Activated CD4-positive, alpha-beta memory T cell treated with anti-CD3 and anti-CD28 coated beads, Interleukin-2, amount 10 ng/mL, durations not matched to agents 7 days and 5 days (primary cell): ENCODE measurements at regions not wholly inside any gene's neighbourhood (a gene's known extent, or its start where the extent isn't known, plus 50 kb on each side); places are given as distances from the start of the nearest gene placed in this dataset.

Source experiments
- CTCF ChIA-PET: fragments of 350-600 bp; sonication (Branson Sonifier 250); formaldehyde crosslinking; loops from one replicate; lab custom pipeline; 2021; ENCODE audit warnings: antibody characterized with exemption, inconsistent platforms; lab: Charles Lee
- POLR2A ChIA-PET: fragments of 350-600 bp; sonication (Branson Sonifier 250); formaldehyde crosslinking; loops from one replicate; lab custom pipeline; 2021; ENCODE audit warnings: antibody characterized with exemption; lab: Charles Lee
- DNase-seq: peaks from one replicate; pipeline ENCODE4 v3.0.0-alpha.2; 2020
- H3K27ac Mint-ChIP-seq: one replicate; pipeline ENCODE4 v1.8.0; 2021; ENCODE audit warnings: mild to moderate bottlenecking, mixed read lengths
- H3K27me3 Mint-ChIP-seq: one replicate; pipeline ENCODE4 v1.8.0; 2021; ENCODE audit warnings: mixed read lengths
- H3K36me3 Mint-ChIP-seq: one replicate; pipeline ENCODE4 v1.8.0; 2021; ENCODE audit warnings: low read depth, mixed read lengths
- H3K4me1 Mint-ChIP-seq: one replicate; pipeline ENCODE4 v1.8.0; 2021; ENCODE audit warnings: mixed read lengths
- H3K4me3 Mint-ChIP-seq: one replicate; pipeline ENCODE4 v1.8.0; 2021; ENCODE audit warnings: mild to moderate bottlenecking, mixed read lengths
- H3K9me3 Mint-ChIP-seq: one replicate; pipeline ENCODE4 v1.8.0; 2021; ENCODE audit warnings: mixed read lengths

DNA sequence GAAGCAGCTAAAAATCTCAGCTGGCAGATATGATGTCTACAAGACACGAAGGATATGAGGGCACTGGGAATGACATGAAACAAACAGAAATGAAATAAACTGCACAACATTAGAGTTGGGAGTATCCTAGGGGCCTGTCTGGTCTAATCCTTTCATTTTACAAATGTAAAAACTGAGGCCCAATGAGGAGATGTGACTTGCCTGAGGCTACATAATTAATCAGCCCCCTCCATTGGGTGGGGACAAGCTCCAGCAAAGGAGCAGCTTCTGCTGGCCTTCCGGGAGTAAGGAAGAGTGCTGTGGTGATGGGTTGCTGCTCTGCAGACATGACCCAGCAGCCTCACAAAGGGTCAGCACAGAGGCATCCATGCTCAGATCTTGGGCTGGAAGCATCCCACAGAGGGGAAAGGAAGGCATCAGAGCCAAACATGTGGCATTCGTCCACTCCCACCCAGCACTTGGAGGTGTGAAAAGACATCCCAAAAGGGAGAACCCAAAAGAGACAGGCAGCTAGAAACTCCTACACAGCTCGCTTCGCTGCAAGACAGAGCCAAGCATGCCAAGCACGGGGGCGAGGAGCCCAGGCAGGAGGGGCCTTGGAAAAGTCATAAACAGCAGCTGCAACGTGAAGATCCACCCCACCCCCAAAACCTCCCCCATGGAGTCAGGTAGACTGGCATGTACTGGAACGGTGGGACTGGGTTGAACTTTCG is 183.7 kb downstream of the UNC5CL start:
- no peaks in the 10 kb centered on the region for H3K36me3 Mint-ChIP-seq
- no peaks in the 10 kb centered on the region for H3K9me3 Mint-ChIP-seq
- no peak overlapping the region for H3K27ac Mint-ChIP-seq
- no peak for DNase-seq
- POLR2A ChIA-PET = no interaction called here
- peaks cover 4% of the 10 kb centered on the region for H3K4me1 Mint-ChIP-seq
- peaks cover 8% of the 10 kb centered on the region for H3K27me3 Mint-ChIP-seq
- no peak overlapping the region for H3K4me3 Mint-ChIP-seq
- CTCF ChIA-PET = interaction anchor here (0.6 to 1.1 kb wide), 2 partner anchors 9 to 17 kb away, joined by 3 read pairs; no protein-coding TSS in a partner anchor

DNA sequence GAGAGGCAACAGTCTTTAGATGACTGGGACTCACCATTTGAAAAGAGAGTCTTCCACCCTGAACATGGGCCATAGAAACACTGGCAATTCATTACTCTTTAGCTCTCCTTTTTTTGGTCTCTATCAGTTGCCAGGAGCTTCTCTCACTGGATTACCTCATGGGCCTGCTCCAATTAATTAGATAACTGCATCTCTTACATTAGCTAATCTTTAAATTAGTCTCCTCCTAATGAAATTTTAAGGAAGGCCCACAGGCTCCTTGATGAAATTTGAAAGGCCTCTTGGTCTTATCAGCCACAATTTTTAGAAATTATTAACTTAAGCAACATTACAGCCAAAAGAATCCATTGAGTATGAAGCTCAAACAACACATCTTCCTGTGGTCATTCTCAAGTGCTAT is 184.4 kb downstream of the UNC5CL start:
- Mint-ChIP-seq H3K9me3 (no peaks in the 10 kb centered on the region), H3K36me3 (no peaks in the 10 kb centered on the region), H3K27me3 (peaks cover 8% of the 10 kb centered on the region), H3K4me3 (no peak overlapping the region), H3K27ac (no peak overlapping the region), H3K4me1 (peaks cover 4% of the 10 kb centered on the region)
- ChIA-PET POLR2A (no interaction called here), CTCF (no interaction called here)
- no peak for DNase-seq

GRCh38 chr6:40852779-40853373 is 186.1 kb downstream of the UNC5CL start:
- Mint-ChIP-seq H3K27ac (no peak overlapping the region), H3K27me3 (peaks cover 2% of the 10 kb centered on the region), H3K4me3 (no peak overlapping the region), H3K36me3 (no peaks in the 10 kb centered on the region), H3K9me3 (no peaks in the 10 kb centered on the region), H3K4me1 (peaks cover 4% of the 10 kb centered on the region)
- ChIA-PET POLR2A (no interaction called here), CTCF (interaction anchor here (0.8 kb wide), 1 partner anchor 30 kb away, joined by 3 read pairs; no protein-coding TSS in a partner anchor)
- no peak for DNase-seq

- ChIA-PET CTCF (no interaction called here), POLR2A (no interaction called here)
- peaks cover 4% of the 10 kb centered on the region for H3K4me1 Mint-ChIP-seq
These were observed 189.5 kb downstream of the UNC5CL start for GRCh38 chr6:40849546-40849945.

DNA sequence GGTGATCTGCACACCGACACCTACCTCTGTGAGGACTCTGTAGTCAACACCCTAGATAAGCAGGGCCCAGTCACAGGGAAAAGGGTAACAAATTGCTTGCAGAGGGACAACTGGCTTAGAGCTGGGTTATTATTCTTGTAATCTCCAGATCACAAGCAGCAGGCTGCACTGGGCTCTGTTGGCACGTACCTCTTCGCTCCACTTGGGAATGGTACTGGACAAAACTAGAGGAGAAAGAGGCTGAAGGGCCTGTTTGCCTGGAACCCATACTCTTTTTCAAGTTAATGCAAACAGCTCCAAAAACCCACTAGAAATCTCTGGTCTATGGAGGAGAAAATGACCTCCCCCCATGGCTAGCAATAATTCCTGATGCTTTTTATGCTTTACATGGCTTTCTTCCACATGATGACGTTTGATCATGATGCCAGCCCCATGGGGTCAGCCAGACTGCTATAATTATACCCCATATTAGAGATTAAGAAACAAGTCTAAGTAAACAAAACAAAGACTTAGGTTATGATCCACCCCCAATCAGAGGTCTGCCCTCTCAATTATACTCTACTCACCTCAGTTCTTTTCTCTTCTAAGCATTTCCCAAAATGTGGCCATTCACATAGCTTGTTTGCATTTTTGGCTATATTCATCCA is 190.0 kb downstream of the UNC5CL start:
- Mint-ChIP-seq H3K27me3 (peaks cover 16% of the 10 kb centered on the region), H3K4me1 (peaks cover 4% of the 10 kb centered on the region), H3K9me3 (no peaks in the 10 kb centered on the region), H3K27ac (no peak overlapping the region), H3K36me3 (no peaks in the 10 kb centered on the region), H3K4me3 (no peak overlapping the region)
- DNase-seq = no peak
- ChIA-PET CTCF (no interaction called here), POLR2A (no interaction called here)

More at GRCh38 chr6:40849546-40849945, 189.5 kb downstream of the UNC5CL start:
- H3K27ac Mint-ChIP-seq = no peak overlapping the region
- no peaks in the 10 kb centered on the region for H3K36me3 Mint-ChIP-seq
- H3K4me3 Mint-ChIP-seq = no peak overlapping the region
- H3K9me3 Mint-ChIP-seq = no peaks in the 10 kb centered on the region
- DNase-seq = no peak
- peaks cover 10% of the 10 kb centered on the region for H3K27me3 Mint-ChIP-seq

GRCh38 chr6:40848038-40848437 is 191.0 kb downstream of the UNC5CL start:
- H3K36me3 Mint-ChIP-seq = no peaks in the 10 kb centered on the region
- H3K9me3 Mint-ChIP-seq = no peaks in the 10 kb centered on the region
- peaks cover 4% of the 10 kb centered on the region for H3K4me1 Mint-ChIP-seq
- no peak for DNase-seq
- CTCF ChIA-PET = no interaction called here
- POLR2A ChIA-PET = no interaction called here
- H3K27me3 Mint-ChIP-seq = peaks cover 24% of the 10 kb centered on the region
- H3K27ac Mint-ChIP-seq = no peak overlapping the region
- H3K4me3 Mint-ChIP-seq = no peak overlapping the region

- peak; percentile 25 for DNase-seq
- ChIA-PET CTCF (interaction anchor here (1.1 to 1.3 kb wide), 3 partner anchors 10 to 302 kb away, joined by 3 read pairs; no protein-coding TSS in a partner anchor), POLR2A (no interaction called here)
- H3K36me3 Mint-ChIP-seq = no peaks in the 10 kb centered on the region
- peaks cover 39% of the 10 kb centered on the region for H3K27me3 Mint-ChIP-seq
- no peak overlapping the region for H3K4me3 Mint-ChIP-seq
- H3K4me1 Mint-ChIP-seq = no peaks in the 10 kb centered on the region
- H3K9me3 Mint-ChIP-seq = no peaks in the 10 kb centered on the region
- no peak overlapping the region for H3K27ac Mint-ChIP-seq
These were observed 193.5 kb downstream of the UNC5CL start for GRCh38 chr6:40845553-40845952.

DNA sequence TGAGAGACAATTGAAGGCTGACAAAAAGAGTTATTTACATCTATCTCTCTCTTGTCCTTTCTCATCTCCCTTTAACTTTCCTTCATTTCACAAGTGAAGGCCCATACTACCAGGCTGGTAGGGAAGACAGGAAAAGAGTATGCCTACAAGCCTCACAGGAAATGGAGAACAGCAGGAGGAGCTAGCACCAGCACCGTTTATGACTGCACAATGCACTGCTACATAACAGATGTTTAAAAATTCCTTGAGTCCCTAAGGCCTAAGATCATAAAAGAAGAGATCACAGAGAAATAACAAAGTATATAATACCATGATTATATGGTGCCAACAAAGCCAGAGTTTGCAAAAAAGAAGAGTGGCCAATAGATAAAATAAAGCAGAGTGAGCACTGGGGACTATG is 194.8 kb downstream of the UNC5CL start:
- Mint-ChIP-seq H3K27me3 (peaks cover 45% of the 10 kb centered on the region), H3K27ac (no peak overlapping the region), H3K36me3 (no peaks in the 10 kb centered on the region), H3K9me3 (no peaks in the 10 kb centered on the region), H3K4me1 (no peaks in the 10 kb centered on the region), H3K4me3 (no peak overlapping the region)
- POLR2A ChIA-PET = no interaction called here
- no peak for DNase-seq
- CTCF ChIA-PET = no interaction called here

DNA sequence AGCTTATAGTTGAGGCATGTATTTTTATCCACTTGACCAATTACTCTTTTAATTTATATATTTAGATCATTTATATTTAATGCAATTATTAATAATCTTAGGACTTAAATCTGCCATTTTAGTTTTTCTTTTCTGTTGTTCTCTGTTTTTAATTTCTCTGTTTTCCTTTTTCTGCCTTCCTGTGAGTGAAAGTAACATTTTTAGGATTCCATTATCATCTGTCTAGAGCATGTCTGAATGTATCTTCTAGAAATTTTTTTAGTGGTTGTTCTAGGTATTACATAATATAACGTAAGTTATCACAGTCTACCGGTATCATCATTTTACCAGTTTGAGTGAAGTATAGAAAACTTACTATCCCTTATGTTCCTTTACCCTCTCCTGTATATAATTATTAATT is 197.3 kb downstream of the UNC5CL start:
- ChIA-PET POLR2A (no interaction called here), CTCF (no interaction called here)
- Mint-ChIP-seq H3K27ac (no peak overlapping the region), H3K4me3 (no peak overlapping the region), H3K4me1 (no peaks in the 10 kb centered on the region), H3K27me3 (peaks cover 48% of the 10 kb centered on the region), H3K36me3 (no peaks in the 10 kb centered on the region), H3K9me3 (no peaks in the 10 kb centered on the region)
- DNase-seq = no peak

- H3K36me3 Mint-ChIP-seq = no peaks in the 10 kb centered on the region
- ChIA-PET POLR2A (no interaction called here), CTCF (interaction anchor here (1.4 kb wide), 1 partner anchor 13 kb away, joined by 3 read pairs; no protein-coding TSS in a partner anchor)
- H3K9me3 Mint-ChIP-seq = no peaks in the 10 kb centered on the region
- H3K4me1 Mint-ChIP-seq = no peaks in the 10 kb centered on the region
- DNase-seq = no peak
- H3K4me3 Mint-ChIP-seq = no peak overlapping the region
- H3K27me3 Mint-ChIP-seq = peaks cover 37% of the 10 kb centered on the region
- H3K27ac Mint-ChIP-seq = no peak overlapping the region
These were observed 206.3 kb downstream of the UNC5CL start for GRCh38 chr6:40832691-40833090.

DNA sequence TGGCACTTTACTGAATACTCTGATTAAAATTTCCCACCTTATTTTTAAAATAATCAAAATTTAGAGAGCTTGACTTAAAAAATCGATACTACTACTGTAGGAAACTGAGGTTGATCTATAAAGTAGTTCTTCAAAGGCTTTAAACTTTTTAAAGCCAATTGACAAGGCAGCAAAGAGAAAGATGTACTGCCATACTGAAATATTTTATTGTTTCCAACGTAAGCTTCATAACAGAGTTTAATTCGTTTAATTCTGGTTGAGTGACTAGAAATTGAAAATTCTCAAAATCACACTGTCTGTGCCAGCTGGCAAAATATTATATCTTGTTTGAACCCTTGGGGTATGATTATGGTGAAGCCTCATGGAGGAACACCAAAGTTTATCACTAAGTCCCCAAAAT is 207.6 kb downstream of the UNC5CL start:
- CTCF ChIA-PET = no interaction called here

DNA sequence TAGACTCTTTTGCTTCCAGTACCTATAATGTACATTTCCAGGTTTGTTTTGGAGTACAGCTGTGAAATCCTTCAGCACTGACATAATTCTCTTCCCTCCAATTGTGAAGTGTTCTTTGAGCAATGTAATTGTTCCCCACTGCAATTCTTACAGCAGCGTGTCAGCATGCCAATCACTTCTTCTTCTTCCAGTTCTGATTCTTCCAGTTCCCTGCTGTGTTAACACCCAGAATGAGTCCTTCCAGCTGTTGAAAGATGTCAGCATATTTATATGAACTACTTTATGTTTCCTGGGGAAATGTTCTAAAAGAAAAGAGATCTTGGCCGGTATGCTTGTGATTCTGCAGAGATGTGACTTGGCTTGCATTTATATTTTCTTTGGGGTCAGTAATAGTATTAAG is 213.9 kb downstream of the UNC5CL start:
- no peak for DNase-seq
- no peaks in the 10 kb centered on the region for H3K36me3 Mint-ChIP-seq
- POLR2A ChIA-PET = no interaction called here
- no peak overlapping the region for H3K4me3 Mint-ChIP-seq
- H3K9me3 Mint-ChIP-seq = no peaks in the 10 kb centered on the region
- peaks cover 16% of the 10 kb centered on the region for H3K27me3 Mint-ChIP-seq
- CTCF ChIA-PET = interaction anchor here (1.2 kb wide), 1 partner anchor 18 kb away, joined by 3 read pairs; no protein-coding TSS in a partner anchor
- no peaks in the 10 kb centered on the region for H3K4me1 Mint-ChIP-seq
- no peak overlapping the region for H3K27ac Mint-ChIP-seq

More for the DNA sequence above, 207.6 kb downstream of the UNC5CL start:
- POLR2A ChIA-PET = interaction anchor here (1.3 kb wide), 1 partner anchor 20 kb away, joined by 4 read pairs; no protein-coding TSS in a partner anchor
- no peaks in the 10 kb centered on the region for H3K4me1 Mint-ChIP-seq
- no peaks in the 10 kb centered on the region for H3K9me3 Mint-ChIP-seq
- no peak overlapping the region for H3K4me3 Mint-ChIP-seq
- DNase-seq = no peak
- no peaks in the 10 kb centered on the region for H3K36me3 Mint-ChIP-seq
- H3K27me3 Mint-ChIP-seq = peaks cover 35% of the 10 kb centered on the region
- H3K27ac Mint-ChIP-seq = no peak overlapping the region
